GM11168 (cell line): ENCODE measurements at regions not wholly inside any gene's neighbourhood (a gene's known extent, or its start where the extent isn't known, plus 50 kb on each side); places are given as distances from the start of the nearest gene placed in this dataset.

ENCODE experiments used
- in situ Hi-C: fragments of 300-500 bp; cut with MboI; formaldehyde crosslinking; loops from one replicate; pipeline ENCODE4 v1.12.0; 2022; ENCODE audit warnings: low sequenced_read_pairs; ENCODE audit not compliant: unreplicated experiment

DNA sequence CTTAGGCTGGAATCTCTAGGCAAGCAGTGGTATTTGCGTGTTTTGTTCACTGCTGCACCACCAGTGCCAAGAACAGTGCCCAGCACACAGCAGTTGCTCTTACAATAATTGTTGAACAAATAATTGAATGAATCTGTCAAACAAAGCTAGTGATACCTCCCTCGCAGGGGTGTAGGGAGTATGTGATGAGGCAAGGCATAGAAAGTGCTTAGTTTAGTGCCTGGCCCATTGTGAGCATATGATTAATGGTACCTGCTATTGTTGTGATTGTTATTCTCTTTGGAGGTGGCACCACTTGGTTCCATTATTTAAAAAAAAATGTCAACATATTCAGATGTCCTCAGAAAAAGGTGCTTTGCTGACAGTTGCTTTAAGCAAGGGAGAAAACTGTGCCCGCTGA, 210.1 kb upstream of the TBX3 start:
- in situ Hi-C loops: no loop called here

DNA sequence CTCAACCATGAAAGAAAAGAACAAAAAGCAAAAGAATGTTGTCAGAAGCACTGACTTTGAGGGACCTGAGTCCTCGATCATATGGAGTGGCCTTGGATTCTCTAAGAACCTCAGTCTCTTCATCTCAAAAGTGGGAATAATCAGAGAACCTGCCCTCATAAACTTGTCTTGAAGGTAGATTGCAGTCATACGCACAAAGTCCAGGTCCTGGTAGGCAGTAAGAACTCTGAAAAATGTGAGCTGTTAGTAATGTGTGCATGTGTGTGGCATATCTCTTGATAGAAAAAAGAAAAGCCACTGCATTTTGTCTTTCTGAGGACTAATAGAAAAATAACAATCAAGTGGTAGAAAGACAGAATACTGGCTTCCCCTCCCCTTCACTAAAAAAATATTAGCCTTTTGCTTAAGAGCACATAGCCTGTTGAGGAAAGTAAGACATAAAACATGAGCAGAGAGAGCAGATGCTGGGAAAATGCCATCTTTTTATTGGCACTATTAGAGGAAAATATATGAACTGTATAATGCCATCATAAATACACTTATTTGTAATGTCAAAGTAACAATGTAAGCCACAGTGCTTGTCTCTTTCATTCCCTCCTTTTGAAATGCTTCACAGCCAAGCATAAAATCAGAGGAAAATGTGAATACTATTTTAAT, 205.1 kb upstream of the TBX3 start:
- in situ Hi-C loops: no loop called here

DNA sequence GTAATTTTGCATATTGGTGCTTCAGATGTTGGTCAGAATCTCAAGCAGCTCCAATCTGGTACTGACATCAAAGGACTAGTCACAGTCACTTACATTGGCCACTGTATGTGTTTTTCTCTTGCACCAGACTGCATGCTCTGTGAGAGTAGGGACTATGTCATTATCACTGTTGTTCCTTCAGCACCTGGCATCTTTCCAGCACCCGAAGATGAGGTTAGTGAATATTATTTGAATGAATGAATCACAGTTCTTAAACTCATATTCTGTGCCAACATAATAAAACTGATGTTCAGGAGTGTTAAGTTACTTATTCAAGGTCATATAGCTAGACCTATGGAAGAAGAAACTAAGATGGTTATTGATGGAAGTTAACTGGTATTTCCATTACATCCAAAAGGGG, 204.5 kb upstream of the TBX3 start:
- in situ Hi-C loops: no loop called here

DNA sequence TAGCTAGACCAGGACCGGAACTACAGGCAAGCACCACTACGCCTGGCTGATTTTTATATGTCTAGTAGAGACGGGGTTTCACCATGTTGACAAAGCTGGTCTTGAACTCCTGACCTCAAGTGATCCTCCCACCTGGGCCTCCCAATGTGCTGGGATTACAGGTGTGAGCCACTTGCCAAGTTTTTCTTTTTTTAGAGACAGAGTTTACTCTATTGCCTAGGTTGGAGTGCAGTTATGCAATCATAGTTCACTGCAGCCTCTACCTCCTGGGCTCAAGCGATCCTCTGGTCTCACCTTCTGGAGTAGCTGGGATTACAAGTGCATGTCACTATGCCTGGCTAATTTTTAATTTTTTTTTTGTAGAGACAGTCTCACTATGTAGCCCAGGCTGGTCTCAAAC, 201.5 kb upstream of the TBX3 start:
- in situ Hi-C loops: no loop called here

DNA sequence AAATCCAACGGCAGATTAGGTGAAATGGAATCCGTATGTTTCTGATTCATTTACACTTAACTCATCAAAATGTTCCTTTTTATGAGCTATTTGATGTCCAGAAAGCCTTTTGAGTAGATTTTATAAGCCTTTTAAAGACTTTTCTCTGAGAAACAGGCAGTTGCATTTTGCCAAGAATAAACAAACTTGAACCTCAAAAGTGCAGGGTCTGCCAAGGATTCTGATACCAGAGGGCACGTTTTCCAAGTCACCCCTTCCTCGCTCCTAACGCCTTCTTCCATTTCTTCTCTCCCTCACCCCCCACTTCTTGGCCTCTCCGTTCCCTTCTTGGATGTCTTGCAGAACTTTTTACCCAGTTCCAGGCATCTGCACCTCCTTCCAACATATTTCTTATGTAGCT, 200.6 kb upstream of the TBX3 start:
- in situ Hi-C loops: no loop called here

DNA sequence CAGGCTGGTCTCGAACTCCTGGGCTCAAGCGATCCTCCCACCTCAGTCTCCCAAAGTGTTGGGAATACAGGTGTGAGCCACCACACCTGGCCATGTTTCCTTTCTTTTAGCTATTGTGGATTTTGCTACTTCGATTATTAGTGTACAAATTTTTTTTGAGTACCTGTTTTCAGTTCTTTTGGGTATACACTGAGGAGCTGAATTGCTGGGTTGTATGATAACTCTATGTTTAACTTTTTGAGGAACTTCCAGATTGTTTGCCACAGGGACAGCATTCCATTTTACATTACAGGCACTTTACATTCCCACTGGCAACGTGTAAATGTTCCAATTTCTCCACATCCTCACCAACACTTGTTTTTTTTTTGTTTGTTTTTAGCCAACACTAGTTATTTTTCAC, 198.1 kb upstream of the TBX3 start:
- in situ Hi-C loops: no loop called here

DNA sequence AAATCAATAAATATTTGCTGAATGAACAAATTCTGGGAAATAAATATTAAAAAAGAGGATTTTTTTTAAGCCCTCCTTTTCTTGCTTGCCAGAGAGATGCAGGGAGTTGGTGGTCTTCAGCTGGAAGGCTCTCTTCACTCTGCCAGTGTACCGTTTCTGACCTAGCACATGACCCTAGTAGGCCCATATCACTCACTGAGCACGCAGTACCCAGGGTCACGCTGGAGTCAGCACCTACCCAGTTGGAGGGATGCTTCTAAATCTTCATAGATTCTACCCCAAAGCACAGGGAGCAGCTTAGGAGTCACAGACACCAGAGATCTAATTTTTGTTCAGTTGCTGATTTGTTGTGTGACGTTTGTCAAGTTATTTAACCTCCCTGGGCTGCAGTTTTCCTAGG, 195.4 kb upstream of the TBX3 start:
- in situ Hi-C loops: no loop called here

DNA sequence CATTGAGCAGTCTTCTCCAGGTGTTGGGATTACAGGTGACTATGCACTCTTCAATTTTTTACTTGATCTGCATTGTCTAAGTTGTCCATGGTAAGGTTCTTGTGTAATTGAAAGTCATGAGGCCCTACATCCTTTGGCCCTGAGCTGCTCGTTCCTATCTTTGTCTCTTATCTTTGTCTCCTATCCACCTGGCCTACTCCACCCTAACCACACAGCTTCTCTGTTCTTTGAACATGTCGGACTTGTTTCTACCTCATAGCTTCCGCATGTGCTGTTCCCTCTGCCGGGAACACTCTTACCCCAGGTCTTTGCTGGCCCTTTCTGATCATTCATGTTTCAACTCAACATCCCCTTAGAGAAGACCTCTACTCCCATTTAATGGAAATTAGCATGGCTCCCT, 194.8 kb upstream of the TBX3 start:
- in situ Hi-C loops: no loop called here

DNA sequence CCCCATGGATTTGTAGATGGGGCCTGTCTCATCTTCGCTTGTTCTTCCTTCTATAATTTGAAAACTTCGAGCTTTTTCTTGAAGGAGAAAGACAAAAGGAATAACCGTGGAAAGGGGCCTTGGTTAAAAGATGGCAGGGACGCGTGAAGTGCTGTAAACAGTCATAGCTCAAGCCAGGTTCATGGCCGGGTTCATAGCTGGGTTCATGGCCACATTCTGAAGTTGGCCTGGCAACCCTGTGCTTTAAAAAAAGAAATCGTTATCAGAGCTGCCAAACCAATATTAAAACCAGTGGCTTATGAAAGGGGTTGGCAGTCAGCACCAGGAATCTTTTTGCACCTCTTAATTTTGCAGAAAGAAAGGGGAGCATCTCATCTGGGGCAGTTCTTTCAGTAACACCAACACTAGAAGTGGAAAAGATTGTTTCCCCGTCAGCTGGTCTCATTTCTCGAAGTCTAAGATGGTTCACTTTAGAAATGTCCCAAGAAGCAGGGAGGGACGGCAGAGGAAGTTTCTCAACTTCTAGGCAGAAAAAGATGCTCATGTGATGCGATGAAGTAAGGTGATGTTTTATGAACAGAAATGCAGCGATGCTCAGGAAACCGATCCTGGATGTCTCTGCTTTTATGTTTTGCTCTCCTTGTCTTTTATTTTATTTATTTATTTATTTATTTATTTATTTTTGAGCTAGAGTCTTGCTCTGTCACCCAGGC, 193.1 kb upstream of the TBX3 start:
- in situ Hi-C loops: no loop called here

DNA sequence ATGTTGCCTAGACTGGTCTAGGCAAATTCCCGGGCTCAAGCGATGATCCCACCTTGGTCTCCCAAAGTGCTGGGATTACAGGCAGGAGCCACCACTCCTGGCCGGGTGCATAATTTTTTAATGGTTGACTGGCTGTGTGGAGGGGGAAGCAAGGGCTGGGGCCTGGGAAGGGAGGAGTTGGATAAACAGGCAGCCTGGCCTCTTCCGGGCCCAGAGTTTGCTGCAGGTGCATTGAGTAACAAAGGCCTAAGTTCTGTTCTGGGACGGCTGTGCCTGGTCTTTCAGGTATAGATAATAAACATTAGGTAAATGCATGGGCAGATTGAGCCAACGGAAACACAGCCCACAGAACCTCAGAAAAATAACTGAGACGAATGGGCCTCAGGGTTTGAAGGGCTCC, 191.3 kb upstream of the TBX3 start:
- in situ Hi-C loops: no loop called here

DNA sequence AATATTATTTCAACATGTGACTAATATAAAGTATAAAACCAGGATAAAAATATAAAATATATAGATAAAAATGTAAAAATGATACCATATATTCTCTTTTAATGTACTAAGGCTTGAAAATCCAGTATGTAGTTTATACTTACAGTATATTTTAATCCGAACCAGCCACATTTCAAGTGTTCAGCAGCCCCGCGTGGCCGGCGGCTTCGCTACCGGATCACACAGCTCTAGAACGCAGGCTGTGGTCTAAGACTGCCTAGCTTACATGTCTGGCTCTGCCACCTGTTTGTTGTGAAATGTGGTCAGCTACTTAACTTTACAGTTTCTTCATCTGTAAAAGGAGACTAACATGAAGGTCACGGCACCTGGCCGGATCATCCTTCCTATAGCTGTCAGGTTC, 189.7 kb upstream of the TBX3 start:
- in situ Hi-C loops: no loop called here

DNA sequence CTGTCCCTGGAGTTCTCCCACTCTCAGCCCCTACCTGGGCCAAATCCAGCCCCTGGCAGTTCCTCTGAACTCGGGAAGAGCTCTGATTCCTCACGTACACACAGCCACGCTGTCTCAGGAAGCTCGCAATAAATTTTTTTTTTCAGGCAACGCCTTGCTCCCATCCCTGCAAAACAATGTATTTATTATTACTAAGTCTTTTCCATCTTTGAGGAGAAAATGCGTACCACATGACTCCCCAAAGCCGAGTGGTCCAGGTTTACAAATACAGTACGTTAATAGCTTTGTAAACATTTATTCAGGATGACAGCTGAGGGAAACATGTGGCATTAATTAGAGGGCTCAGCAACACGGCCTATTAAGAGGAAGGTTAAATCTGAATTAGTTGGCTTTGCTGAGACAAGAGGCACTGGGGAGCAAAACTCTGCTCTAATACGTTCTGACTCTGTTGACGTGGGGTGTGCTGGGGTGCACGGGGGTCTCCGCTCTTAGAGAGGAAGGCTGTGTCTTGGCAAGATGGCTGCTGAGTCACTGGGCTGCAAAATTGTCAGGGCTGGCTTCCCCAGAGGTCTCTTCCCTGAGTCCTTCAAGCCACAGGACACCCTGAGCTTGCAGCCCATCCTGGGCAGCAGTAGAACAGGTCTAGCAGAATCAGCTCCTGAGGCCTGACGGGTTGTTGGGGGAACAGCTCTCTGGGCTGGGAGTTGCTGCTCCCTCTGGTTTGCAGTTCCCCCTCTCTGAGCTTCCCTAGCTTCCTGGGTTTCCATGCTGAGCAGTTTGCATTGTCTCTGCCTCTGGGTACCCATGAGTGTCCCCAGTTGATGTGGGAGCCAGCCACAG, 185.2 kb upstream of the TBX3 start:
- in situ Hi-C loops: no loop called here

DNA sequence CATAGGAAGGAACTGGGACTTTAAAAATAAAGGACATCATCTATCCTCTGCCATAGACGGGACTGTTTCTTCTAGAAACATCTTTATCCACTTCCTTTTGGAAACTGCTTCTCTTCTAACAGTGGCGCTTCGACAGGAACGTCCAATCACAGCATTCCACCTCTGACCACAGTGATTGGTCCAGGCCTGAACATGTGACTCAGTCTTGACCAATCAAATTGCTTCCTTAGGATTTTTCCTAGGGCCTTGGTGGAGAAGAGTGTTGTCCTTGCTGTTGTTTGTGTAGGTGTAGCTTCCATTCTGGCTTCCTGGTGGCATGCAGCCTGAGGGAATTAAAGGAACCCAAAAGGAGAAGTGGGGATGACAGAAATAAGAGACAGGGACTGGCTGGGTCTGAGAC, 182.4 kb upstream of the TBX3 start:
- in situ Hi-C loops: no loop called here

DNA sequence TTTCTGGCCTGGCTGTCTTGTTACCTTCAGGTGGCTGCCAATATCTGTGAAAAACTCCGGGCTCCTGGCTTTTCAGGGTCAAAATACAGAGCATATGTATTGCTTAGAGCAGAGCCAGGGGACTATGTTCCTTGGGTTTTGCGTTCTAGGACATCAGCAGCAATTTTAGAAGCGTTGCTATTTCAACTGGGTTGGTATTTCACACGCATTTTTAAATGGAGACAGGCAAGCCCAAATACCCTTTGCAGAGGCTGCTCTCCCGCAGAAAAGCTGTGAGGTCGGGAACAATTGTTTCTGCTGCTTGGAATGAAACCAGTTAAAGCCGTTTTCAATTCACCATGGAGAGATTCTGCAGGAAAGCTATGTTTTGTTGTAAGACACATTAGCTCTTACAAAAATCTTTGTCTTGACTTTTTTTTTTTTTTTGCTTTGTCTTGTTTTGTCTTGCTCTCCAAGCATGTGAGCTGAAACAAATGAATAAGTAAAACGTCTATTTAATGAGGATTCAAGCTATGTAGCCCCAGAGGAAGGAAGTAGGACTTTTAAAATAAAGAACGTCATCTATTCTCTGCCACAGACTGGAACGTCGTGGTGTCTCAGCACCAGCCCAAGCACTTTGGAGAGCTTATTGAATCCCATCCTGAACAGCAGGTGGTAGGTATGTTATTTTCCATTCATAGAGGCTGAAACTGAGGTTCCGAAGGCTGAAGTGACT, 181.0 kb upstream of the TBX3 start:
- in situ Hi-C loops: no loop called here

DNA sequence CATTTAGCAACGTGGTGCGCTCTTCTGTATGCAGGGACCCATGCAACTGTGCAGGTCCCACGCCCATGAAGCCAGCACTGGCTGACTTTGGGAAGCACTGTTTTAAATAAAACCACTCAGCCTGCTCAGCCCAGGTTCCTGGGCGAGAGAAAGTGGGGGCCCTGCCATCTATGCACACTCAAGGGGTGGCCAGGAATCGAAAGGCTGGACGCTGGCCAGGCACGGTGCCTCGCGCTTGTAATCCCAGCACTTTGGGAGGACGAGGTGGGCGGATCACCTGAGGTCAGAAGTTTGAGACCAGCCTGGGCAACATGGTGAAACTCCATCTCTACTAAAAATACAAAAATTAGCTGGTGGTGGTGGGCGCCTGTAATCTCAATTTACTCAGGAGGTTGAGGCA, 179.9 kb upstream of the TBX3 start:
- in situ Hi-C loops: no loop called here

DNA sequence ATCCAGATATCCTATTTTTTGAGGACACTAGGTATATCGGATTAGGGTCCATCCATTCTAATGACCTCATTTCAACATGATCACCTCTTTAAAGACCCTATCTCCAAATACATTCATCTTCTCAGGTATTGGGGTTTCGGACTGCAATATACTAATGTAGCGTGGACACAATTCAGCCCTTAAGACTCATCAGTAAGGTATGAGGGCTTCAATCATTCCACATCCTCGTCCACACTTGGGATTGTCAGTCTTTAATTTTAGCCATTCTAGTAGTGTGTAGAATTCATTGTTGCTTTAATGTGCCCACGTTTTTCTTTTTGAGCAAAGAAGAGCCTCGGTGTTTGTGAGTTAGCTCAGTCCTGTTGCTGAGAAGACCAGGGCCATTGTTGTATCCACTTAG, 177.0 kb upstream of the TBX3 start:
- in situ Hi-C loops: no loop called here

DNA sequence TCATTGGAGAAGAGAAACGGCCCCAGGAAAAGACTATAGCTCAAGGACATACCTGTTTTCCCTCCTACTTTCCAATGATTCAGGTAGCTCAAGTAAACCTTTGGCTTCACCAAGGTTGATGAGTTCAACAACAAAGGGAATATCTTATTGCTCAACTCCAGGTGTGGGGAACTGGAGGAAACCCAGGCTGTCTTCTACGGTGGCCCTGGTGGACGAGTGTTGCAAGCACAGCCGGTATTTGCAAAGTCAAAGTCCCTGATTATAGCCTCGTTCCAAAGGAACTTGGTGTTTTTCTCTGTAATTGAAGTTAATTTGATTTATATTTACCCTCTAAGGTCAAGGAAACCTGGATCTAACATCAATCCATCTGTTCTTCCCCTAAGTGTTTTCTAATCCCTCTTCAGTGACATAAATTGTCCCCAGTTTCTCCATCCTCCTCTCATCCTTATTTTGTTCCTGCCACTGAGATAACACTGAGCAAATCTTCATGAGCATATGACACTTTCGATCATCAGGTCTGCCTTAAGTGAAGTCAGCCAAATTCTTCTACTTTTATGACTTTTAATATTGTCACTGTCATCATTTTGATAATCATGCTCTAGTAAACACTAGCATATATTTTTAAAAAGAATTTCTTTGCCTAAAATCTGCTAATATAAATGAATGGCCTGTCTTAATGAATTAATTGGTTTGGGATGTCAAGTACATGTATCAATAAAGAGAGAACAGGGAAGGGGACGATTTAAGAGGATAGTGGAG, 174.6 kb upstream of the TBX3 start:
- in situ Hi-C loops: no loop called here

DNA sequence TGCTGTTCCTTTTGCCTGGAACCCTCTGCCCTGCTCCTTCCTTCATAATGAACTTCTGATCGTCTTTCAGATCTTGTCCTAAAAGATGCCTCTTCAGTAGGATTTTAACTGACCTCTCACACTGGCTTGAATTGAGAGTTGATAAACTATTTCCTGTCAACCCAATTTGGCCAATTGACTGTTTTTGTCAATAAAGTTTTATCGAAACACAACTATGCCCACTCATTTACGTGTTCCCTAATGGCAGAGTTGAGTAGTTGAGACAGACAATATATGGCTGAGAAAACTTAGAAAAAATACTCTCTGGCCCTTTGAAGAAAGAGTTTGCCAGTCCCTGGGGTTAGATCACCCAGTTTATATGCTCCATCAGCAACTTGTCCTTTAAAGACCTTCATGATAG, 171.7 kb upstream of the TBX3 start:
- in situ Hi-C loops: no loop called here

DNA sequence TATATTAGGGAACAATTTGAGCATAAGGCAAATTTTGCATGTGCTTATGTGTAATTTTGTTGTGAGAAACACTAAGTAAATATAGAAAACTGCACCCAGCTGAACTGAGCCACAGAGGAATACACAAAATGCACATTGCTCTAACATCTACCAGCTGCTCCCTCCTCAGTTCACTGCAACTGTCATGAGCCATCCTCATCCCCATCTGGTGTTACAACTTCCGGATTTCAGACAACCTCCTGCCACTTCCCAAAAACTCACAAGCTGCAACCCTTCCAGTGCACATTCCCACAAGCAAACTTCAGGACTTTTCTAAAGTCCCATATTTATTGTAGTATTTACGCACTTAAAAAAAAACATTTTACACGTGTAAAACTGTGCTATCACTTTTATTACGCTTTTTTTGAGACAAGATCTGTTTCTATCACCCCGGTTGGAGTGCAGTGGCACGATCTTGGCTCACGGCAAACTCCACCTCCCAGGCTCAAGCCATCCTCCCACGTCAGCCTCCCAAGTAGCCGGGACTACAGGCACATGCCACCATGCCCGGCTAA, 169.1 kb upstream of the TBX3 start:
- in situ Hi-C loops: no loop called here

DNA sequence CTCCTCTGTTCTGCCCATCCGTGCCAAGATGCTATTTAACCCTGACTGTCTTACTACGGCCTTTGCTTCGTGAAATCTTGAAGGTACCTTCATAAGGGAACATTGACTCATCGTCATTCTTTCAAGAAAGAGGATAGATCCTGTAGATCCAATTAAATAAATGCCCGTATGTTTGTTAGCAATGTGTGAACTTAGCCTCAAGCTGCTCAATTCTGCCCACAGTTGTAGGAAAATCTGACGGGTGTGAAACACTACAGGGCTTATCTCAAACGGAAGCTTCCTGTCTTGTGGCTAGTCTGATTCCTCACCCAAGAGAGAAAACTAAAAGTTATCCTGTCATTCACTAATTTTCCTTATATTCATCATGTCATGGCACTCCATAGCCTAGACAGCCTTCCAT, 168.0 kb upstream of the TBX3 start:
- in situ Hi-C loops: no loop called here
